GM10266 (cell line): ENCODE measurements at regions not wholly inside any gene's neighbourhood (a gene's known extent, or its start where the extent isn't known, plus 50 kb on each side); places are given as distances from the start of the nearest gene placed in this dataset.

Experiments used
- DNase-seq: peaks from one replicate; pipeline ENCODE4 v3.0.0; 2012; ENCODE audit errors: extremely low spot score
- TF ChIP-seq, protein P1 (sequence below): IDR thresholded peaks from 2 replicates; pipeline ENCODE4 v1.5.1; 2012; ENCODE audit warnings: mild to moderate bottlenecking, low read depth; ENCODE audit not compliant: control insufficient read depth, insufficient read depth; ENCODE audit errors: missing control alignments

DNA sequence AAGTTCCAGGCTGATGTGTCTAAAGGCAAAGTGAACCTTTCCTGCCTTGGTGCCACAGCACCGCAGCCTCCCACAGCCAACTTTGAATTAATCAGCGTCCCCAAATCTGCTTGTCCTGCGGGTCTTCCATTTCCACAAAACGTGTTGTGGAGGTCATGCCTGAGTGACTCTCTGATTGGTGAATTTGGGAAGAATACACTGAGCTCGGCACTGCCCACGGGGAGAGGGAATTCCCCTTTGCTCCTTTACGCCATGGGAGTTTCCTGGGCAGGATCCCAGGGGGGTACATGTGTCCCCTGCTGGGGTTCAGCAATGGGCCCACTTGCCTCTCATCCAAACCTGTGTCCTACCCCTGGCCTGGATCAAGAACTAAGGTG is 90.4 kb downstream of the LHX2 start:
- TF ChIP-seq, protein P1, sequence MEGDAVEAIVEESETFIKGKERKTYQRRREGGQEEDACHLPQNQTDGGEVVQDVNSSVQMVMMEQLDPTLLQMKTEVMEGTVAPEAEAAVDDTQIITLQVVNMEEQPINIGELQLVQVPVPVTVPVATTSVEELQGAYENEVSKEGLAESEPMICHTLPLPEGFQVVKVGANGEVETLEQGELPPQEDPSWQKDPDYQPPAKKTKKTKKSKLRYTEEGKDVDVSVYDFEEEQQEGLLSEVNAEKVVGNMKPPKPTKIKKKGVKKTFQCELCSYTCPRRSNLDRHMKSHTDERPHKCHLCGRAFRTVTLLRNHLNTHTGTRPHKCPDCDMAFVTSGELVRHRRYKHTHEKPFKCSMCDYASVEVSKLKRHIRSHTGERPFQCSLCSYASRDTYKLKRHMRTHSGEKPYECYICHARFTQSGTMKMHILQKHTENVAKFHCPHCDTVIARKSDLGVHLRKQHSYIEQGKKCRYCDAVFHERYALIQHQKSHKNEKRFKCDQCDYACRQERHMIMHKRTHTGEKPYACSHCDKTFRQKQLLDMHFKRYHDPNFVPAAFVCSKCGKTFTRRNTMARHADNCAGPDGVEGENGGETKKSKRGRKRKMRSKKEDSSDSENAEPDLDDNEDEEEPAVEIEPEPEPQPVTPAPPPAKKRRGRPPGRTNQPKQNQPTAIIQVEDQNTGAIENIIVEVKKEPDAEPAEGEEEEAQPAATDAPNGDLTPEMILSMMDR = no peak
- DNase-seq = no peak

DNA sequence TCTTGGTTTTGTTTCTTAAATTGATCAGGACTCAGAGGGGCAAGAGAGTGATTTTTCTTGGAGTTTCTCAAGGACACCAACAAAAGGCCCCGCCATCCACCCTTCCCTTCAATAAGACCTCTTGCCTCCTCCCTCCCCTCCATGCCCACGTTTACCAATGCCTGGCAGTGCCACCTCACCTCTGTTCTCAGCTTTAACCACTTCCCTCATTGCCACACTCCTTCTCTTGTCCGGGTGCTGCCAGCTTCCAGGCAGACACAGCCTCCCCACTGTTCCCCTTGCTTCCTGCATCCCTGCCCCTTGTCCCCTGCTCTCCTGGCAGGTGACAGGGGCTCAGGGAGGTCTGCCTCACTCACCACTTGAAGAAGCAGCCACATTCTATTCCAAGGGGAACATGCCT is 90.8 kb downstream of the LHX2 start:
- DNase-seq = no peak
- TF ChIP-seq, protein P1 = no peak

DNA sequence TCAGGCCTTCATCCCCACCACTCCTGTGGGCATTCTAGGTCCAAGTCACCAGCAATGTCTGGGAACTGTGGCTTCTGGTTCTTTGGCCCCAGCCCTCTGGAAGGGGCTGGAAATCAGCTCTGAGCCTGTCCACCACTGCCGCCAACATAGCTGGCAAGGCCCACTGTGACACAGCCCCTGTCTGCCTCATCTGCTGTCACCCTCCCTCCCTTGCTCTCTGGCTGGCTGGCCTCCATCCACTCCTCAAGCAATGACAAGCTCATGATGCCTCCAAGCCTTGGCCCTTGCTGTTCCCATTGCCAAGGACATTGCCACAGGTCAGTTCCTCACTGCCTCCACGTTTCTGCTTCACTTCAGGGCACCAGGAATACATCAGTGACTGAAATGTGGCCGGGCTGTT is 93.7 kb downstream of the LHX2 start:
- TF ChIP-seq, protein P1 = no peak
- no peak for DNase-seq

GRCh38 chr9:124108216-124108615 is 96.6 kb downstream of the LHX2 start:
- TF ChIP-seq, protein P1 = no peak
- no peak for DNase-seq

GRCh38 chr9:124110307-124110915 is 98.8 kb downstream of the LHX2 start:
- TF ChIP-seq, protein P1 = no peak
- peak; percentile 70 for DNase-seq

GRCh38 chr9:124116683-124117363 is 105.3 kb downstream of the LHX2 start:
- TF ChIP-seq, protein P1 = no peak
- no peak for DNase-seq

- DNase-seq = no peak
Observed at GRCh38 chr9:124118894-124119293, 107.3 kb downstream of the LHX2 start.

More at GRCh38 chr9:124118894-124119293, 107.3 kb downstream of the LHX2 start:
- TF ChIP-seq, protein P1 = no peak
